ENCODE measurements at regions not wholly inside any gene's neighbourhood (a gene's known extent, or its start where the extent isn't known, plus 50 kb on each side); places are given as distances from the start of the nearest gene placed in this dataset.

DNA sequence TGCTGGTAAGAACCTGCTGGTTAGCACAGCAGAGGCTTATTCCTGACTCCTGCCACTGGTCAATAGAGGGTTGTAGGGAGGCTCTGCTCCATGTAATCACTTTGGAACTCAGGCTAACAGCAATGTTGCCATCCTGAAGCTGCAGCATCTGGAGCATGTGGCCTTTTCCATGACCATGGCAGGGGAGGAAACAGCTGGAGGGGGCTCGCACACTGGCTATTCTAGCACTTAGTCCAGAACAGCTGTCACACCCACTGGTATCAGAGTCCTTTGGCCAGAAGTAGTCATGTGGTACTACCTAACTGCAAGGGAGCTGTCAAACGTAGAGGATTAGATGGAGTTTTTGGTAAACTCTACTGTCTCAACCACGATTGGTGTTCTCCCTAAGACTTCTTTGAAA lies 450.0 kb downstream of the RPS24 start:
- H3K27ac ChIP-seq = no peak overlapping the region
- H3K4me1 ChIP-seq (replicated peaks in 1 of 2) = no peaks in the 10 kb centered on the region
- H3K9me3 ChIP-seq (replicated peaks in 1 of 3) = no peaks in the 10 kb centered on the region
- intact Hi-C loops (cut with DNase I) = no loop called here
- no peaks in the 10 kb centered on the region for H3K27me3 ChIP-seq
- TF ChIP-seq POLR2A (IDR thresholded peaks at IDR 0.05) = no peak
- TF ChIP-seq, protein P1, sequence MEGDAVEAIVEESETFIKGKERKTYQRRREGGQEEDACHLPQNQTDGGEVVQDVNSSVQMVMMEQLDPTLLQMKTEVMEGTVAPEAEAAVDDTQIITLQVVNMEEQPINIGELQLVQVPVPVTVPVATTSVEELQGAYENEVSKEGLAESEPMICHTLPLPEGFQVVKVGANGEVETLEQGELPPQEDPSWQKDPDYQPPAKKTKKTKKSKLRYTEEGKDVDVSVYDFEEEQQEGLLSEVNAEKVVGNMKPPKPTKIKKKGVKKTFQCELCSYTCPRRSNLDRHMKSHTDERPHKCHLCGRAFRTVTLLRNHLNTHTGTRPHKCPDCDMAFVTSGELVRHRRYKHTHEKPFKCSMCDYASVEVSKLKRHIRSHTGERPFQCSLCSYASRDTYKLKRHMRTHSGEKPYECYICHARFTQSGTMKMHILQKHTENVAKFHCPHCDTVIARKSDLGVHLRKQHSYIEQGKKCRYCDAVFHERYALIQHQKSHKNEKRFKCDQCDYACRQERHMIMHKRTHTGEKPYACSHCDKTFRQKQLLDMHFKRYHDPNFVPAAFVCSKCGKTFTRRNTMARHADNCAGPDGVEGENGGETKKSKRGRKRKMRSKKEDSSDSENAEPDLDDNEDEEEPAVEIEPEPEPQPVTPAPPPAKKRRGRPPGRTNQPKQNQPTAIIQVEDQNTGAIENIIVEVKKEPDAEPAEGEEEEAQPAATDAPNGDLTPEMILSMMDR (IDR thresholded peaks at IDR 0.05) = no peak
- 71 to 96% (median 84%) methylated on average over 3 of the region's 3 CpGs for WGBS, 4 donors
- H3K4me3 ChIP-seq = no peak overlapping the region
- H3K36me3 ChIP-seq (replicated peaks in 1 of 2) = no peaks in the 10 kb centered on the region
- DNase-seq = no peak

DNA sequence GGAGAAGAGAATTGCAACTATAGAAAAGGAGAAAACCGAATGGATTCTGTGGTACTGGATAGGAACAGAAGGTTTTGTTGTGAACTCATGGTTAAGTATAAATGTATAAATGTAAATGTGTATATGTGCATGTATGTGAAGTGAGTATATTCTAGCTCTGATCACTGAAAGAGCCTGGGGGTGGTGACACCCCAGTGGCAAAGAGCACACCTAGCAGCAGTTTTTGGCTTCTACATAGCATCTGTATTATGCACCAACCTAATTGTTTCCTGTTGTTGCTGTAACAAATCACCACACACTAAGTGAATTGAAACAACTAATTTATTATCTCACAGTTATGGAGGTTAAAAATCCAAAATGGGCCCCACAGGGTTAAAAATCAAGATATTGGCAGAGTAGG lies 455.4 kb downstream of the RPS24 start:
- no peak for DNase-seq
- Histone ChIP-seq H3K4me3 (no peak overlapping the region), H3K4me1 (replicated peaks in 1 of 2) (no peaks in the 10 kb centered on the region), H3K27me3 (no peaks in the 10 kb centered on the region), H3K36me3 (replicated peaks in 1 of 2) (no peaks in the 10 kb centered on the region), H3K27ac (no peak overlapping the region), H3K9me3 (replicated peaks in 1 of 3) (no peaks in the 10 kb centered on the region)
- TF ChIP-seq, protein P1 (IDR thresholded peaks at IDR 0.05) = no peak
- TF ChIP-seq POLR2A (IDR thresholded peaks at IDR 0.05) = no peak
- 56 to 72% (median 63%) methylated on average over 1 of the region's 1 CpG for WGBS, 4 donors
- intact Hi-C loops (cut with DNase I) = no loop called here

DNA sequence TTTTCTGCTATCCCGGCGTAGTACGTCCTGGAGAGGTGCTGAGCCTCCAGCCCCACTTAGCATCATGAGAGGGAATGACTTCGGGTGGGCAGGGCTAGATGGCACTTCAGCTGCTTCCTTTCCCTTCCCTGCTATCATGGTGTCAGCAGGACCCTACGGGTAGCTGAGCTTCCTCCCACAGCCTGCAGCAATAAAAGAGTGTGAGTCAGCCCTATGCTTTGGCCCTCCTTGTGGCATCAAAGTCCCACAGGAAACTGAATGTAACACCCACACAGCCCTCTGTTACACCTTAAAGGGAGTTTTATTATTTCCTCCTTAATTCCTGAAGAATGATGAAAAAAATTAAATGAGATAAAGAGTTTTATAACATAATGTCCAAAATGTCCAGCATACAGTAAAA lies 458.1 kb downstream of the RPS24 start:
- TF ChIP-seq, protein P1 (IDR thresholded peaks at IDR 0.05) = no peak
- no peak for TF ChIP-seq POLR2A (IDR thresholded peaks at IDR 0.05)
- H3K27ac ChIP-seq = no peak overlapping the region
- no peaks in the 10 kb centered on the region for H3K4me1 ChIP-seq (replicated peaks in 1 of 2)
- intact Hi-C loops (cut with DNase I) = no loop called here
- WGBS, 4 donors = 76 to 86% (median 82%) methylated on average over 4 to 5 of the region's 5 CpGs
- H3K4me3 ChIP-seq = no peak overlapping the region
- no peaks in the 10 kb centered on the region for H3K9me3 ChIP-seq (replicated peaks in 1 of 3)
- DNase-seq = no peak
- H3K27me3 ChIP-seq = no peaks in the 10 kb centered on the region
- no peaks in the 10 kb centered on the region for H3K36me3 ChIP-seq (replicated peaks in 1 of 2)

DNA sequence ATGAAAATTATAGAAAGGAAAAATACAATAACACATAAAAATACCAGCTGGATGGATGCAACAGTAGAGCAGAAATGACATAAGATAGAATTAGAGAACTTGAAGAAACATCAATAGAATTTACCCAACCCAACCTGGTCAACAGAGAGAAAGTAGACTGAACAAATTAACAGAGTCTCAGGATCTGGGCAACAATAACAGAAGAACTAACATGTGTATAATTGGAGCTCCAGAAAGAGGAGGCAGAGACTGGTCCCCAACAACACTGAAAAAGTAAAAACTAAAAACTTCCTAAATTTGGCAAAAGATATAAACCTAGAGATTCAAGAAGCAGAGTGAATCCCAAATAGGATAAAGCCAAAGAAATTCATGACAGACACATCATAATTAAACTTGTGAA lies 458.8 kb downstream of the RPS24 start:
- Histone ChIP-seq H3K4me1 (replicated peaks in 1 of 2) (no peaks in the 10 kb centered on the region), H3K27ac (no peak overlapping the region), H3K4me3 (no peak overlapping the region), H3K27me3 (no peaks in the 10 kb centered on the region), H3K9me3 (replicated peaks in 1 of 3) (no peaks in the 10 kb centered on the region), H3K36me3 (replicated peaks in 1 of 2) (no peaks in the 10 kb centered on the region)
- intact Hi-C loops (cut with DNase I) = no loop called here
- no peak for TF ChIP-seq POLR2A (IDR thresholded peaks at IDR 0.05)
- TF ChIP-seq, protein P1 (IDR thresholded peaks at IDR 0.05) = no peak
- no peak for DNase-seq
